ENCODE measurements at regions not wholly inside any gene's neighbourhood (a gene's known extent, or its start where the extent isn't known, plus 50 kb on each side); places are given as distances from the start of the nearest gene placed in this dataset.

- Histone ChIP-seq H3K4me3 (no peak overlapping the region), H3K9ac (ENCODE audit: insufficient read depth in 1 of 2, low read depth in 2 of 2, low read length in 2 of 2) (no peak overlapping the region), H2AFZ (ENCODE audit: low read depth, low read length) (no peak overlapping the region), H3K9me1 (ENCODE audit: control insufficient read depth, insufficient read depth, low read length) (no peaks in the 10 kb centered on the region), H3K9me3 (replicated peaks; ENCODE audit: control insufficient read depth, insufficient read depth, low read depth, low read length) (no peaks in the 10 kb centered on the region), H3K4me2 (ENCODE audit: insufficient read depth, low read length) (no peak overlapping the region), H4K20me1 (replicated peaks; ENCODE audit: control insufficient read depth, insufficient read depth, low read length) (no peaks in the 10 kb centered on the region), H3K79me2 (ENCODE audit: control insufficient read depth, insufficient read depth, low read length) (no peaks in the 10 kb centered on the region), H3K27me3 (ENCODE audit: control insufficient read depth in 2 of 2, insufficient read depth in 2 of 2, low read length in 2 of 2) (peaks cover 0 to 7% of the 10 kb centered on the region in 2 experiments; a peak in 3 of 5 replicates), H3K27ac (ENCODE audit: extremely low read depth, low read depth, low read length) (no peak overlapping the region), H3K36me3 (ENCODE audit: control insufficient read depth, insufficient read depth, low read length) (no peaks in the 10 kb centered on the region), H3K4me1 (replicated peaks in 1 of 2; ENCODE audit: control insufficient read depth in 2 of 2, insufficient read depth in 2 of 2, low read length in 2 of 2) (no peaks in the 10 kb centered on the region)
- no TSS peak for BruUV-seq (replicated peaks)
- FAIRE-seq (no peak), DNase-seq (ENCODE audit: extremely low read depth in 1 of 4, low spot score in 3 of 4) (no peak), ATAC-seq (no peak)
- in situ Hi-C loops (cut with MboI), result no loop called here
- ChIA-PET CTCF (ENCODE audit: low intra/inter-chr PET ratio) (no interaction called here), POLR2A (no interaction called here)
- 10% methylated on average over 6 of the region's 6 CpGs for WGBS (ENCODE audit: insufficient coverage, low coverage, missing lambda C conversion rate)
- intact Hi-C loops (cut with micrococcal nuclease), result no loop called here
- TF ChIP-seq GABPB1 (CRISPR knock-in tag; IDR thresholded peaks at IDR 0.05), result no peak
- no peak for TF ChIP-seq PHF21A (IDR thresholded peaks at IDR 0.05; ENCODE audit: borderline replicate concordance, low read depth)
- TF ChIP-seq STAT5A (IDR thresholded peaks at IDR 0.05; ENCODE audit: borderline replicate concordance, low read length), result no peak
- no peak for TF ChIP-seq ZNF3 (CRISPR knock-in tag; IDR thresholded peaks at IDR 0.05)
- TF ChIP-seq CCAR2 (IDR thresholded peaks at IDR 0.05; ENCODE audit: low read depth, low read length), result no peak
- no peak for TF ChIP-seq ZFPM2 (CRISPR knock-in tag; IDR thresholded peaks at IDR 0.05)
- no peak for TF ChIP-seq MYBL2 (IDR thresholded peaks at IDR 0.05; ENCODE audit: low read depth)
- TF ChIP-seq MYBL2 (CRISPR knock-in tag; IDR thresholded peaks at IDR 0.05; ENCODE audit: borderline replicate concordance), result no peak
- no peak for TF ChIP-seq ZNF347 (CRISPR knock-in tag; IDR thresholded peaks at IDR 0.05; ENCODE audit: low read depth)
- no peak for TF ChIP-seq SAFB (IDR thresholded peaks at IDR 0.05; ENCODE audit: borderline replicate concordance, low read depth, low read length)
- no peak for TF ChIP-seq ZMIZ1 (IDR thresholded peaks at IDR 0.05; ENCODE audit: low read depth in 2 of 2, low read length in 2 of 2)
- no peak for TF ChIP-seq EWSR1 (IDR thresholded peaks at IDR 0.05; ENCODE audit: borderline replicate concordance, low read depth, partially characterized antibody)
- TF ChIP-seq ZNF134 (CRISPR knock-in tag; conservative IDR thresholded peaks at IDR 0.05), result no peak
- TF ChIP-seq DDX20 (tag; IDR thresholded peaks at IDR 0.05; ENCODE audit: low read depth), result no peak
- no peak for TF ChIP-seq TCF15 (CRISPR knock-in tag; IDR thresholded peaks at IDR 0.05)
- TF ChIP-seq, protein P1, sequence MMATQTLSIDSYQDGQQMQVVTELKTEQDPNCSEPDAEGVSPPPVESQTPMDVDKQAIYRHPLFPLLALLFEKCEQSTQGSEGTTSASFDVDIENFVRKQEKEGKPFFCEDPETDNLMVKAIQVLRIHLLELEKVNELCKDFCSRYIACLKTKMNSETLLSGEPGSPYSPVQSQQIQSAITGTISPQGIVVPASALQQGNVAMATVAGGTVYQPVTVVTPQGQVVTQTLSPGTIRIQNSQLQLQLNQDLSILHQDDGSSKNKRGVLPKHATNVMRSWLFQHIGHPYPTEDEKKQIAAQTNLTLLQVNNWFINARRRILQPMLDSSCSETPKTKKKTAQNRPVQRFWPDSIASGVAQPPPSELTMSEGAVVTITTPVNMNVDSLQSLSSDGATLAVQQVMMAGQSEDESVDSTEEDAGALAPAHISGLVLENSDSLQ (IDR thresholded peaks at IDR 0.05), result no peak
- TF ChIP-seq, protein P2, sequence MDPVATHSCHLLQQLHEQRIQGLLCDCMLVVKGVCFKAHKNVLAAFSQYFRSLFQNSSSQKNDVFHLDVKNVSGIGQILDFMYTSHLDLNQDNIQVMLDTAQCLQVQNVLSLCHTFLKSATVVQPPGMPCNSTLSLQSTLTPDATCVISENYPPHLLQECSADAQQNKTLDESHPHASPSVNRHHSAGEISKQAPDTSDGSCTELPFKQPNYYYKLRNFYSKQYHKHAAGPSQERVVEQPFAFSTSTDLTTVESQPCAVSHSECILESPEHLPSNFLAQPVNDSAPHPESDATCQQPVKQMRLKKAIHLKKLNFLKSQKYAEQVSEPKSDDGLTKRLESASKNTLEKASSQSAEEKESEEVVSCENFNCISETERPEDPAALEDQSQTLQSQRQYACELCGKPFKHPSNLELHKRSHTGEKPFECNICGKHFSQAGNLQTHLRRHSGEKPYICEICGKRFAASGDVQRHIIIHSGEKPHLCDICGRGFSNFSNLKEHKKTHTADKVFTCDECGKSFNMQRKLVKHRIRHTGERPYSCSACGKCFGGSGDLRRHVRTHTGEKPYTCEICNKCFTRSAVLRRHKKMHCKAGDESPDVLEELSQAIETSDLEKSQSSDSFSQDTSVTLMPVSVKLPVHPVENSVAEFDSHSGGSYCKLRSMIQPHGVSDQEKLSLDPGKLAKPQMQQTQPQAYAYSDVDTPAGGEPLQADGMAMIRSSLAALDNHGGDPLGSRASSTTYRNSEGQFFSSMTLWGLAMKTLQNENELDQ (CRISPR knock-in tag; IDR thresholded peaks at IDR 0.05; ENCODE audit: borderline replicate concordance), result no peak
- TF ChIP-seq NFRKB (IDR thresholded peaks at IDR 0.05; ENCODE audit: low read depth), result no peak
Measured at GRCh38 chr12:75748136-75748535, 236.7 kb upstream of the KRR1 start.
